Liver (tissue), 8 donors: ENCODE measurements at regions not wholly inside any gene's neighbourhood (a gene's known extent, or its start where the extent isn't known, plus 50 kb on each side); places are given as distances from the start of the nearest gene placed in this dataset.

ENCODE experiments used
- DNase-seq: peaks from one replicate; pipeline ENCODE4 v3.0.0-alpha.2; 2017; ENCODE audit warnings: low spot score
- H3K27ac ChIP-seq, 2 donors: one replicate each; pipeline ENCODE4 v1.7.0; 2013; ENCODE audit warnings: inconsistent platforms in 2 of 2, low read length in 2 of 2, control low read depth in 1 of 2, low read depth in 1 of 2, mild to moderate bottlenecking in 1 of 2
- H3K27me3 ChIP-seq, 4 donors: one replicate each; pipeline versions ENCODE4 v1.6.1 to v1.7.0; 2013; ENCODE audit warnings: low read length in 3 of 4, inconsistent platforms in 1 of 4, mild to moderate bottlenecking in 1 of 4, moderate library complexity in 1 of 4; ENCODE audit not compliant: control insufficient read depth in 4 of 4, insufficient read depth in 4 of 4
- H3K36me3 ChIP-seq, 4 donors: one replicate each; pipeline versions ENCODE4 v1.6.1 to v1.7.0; 2013; ENCODE audit warnings: low read length in 3 of 4, mild to moderate bottlenecking in 3 of 4, low read depth in 1 of 4, moderate library complexity in 1 of 4; ENCODE audit not compliant: control insufficient read depth in 4 of 4, insufficient read depth in 3 of 4
- H3K4me1 ChIP-seq, 4 donors: one replicate each; pipeline versions ENCODE4 v1.6.1 to v1.7.0; 2013; ENCODE audit warnings: low read length in 3 of 4, mild to moderate bottlenecking in 3 of 4, moderate library complexity in 1 of 4; ENCODE audit not compliant: control insufficient read depth in 4 of 4, insufficient read depth in 4 of 4
- H3K4me3 ChIP-seq, 3 donors: one replicate each; pipeline versions ENCODE4 v1.6.1 to v1.7.0; 2013; ENCODE audit warnings: low read length in 3 of 3, control low read depth in 1 of 3, low read depth in 1 of 3, mild to moderate bottlenecking in 1 of 3
- H3K9ac ChIP-seq, 2 donors: one replicate each; pipeline ENCODE4 v1.7.0; 2013; ENCODE audit warnings: low read length in 2 of 2, mild to moderate bottlenecking in 2 of 2, moderate library complexity in 2 of 2, control low read depth in 1 of 2, low read depth in 1 of 2
- H3K9me3 ChIP-seq, 4 donors: one replicate each; pipeline versions ENCODE4 v1.6.1 to v1.7.0; 2013; ENCODE audit warnings: low read length in 3 of 4; ENCODE audit not compliant: control insufficient read depth in 4 of 4
- ATF3 ChIP-seq: IDR thresholded peaks from 2 replicates; pipeline ENCODE4 v1.6.1; 2016; ENCODE audit warnings: antibody characterized with exemption
- CTCF ChIP-seq: fragments of 150-350 bp; IDR thresholded peaks from 2 replicates; pipeline ENCODE4 v1.5.1; 2017; ENCODE audit warnings: improper control_type of control experiment, low read depth, low read length; ENCODE audit not compliant: missing input control
- EGR1 ChIP-seq, 2 donors: IDR thresholded peaks; 2 replicates each; pipeline ENCODE4 v1.6.1; 2016 to 2018; ENCODE audit warnings: antibody characterized with exemption in 2 of 2, low read depth in 2 of 2
- FOXA1 ChIP-seq: IDR thresholded peaks from 2 replicates; pipeline ENCODE4 v1.6.1; 2016; ENCODE audit warnings: antibody characterized with exemption
- FOXA2 ChIP-seq: IDR thresholded peaks from 2 replicates; pipeline ENCODE4 v1.6.1; 2016; ENCODE audit warnings: antibody characterized with exemption
- GABPA ChIP-seq, 2 donors: IDR thresholded peaks in 1 of 2; conservative IDR thresholded peaks in 1 of 2; 2 replicates each; pipeline ENCODE4 v1.6.1; 2016; ENCODE audit warnings: antibody characterized with exemption in 2 of 2, mild to moderate bottlenecking in 1 of 2, moderate library complexity in 1 of 2
- HNF4A ChIP-seq, 2 donors: conservative IDR thresholded peaks; 2 replicates each; pipeline ENCODE4 v1.6.1; 2016; ENCODE audit warnings: antibody characterized with exemption in 2 of 2, mild to moderate bottlenecking in 2 of 2
- HNF4G ChIP-seq: IDR thresholded peaks from 2 replicates; pipeline ENCODE4 v1.6.1; 2016; ENCODE audit warnings: antibody characterized with exemption
- JUND ChIP-seq, 2 donors: IDR thresholded peaks; 2 replicates each; pipeline ENCODE4 v1.6.1; 2016; ENCODE audit warnings: antibody characterized with exemption in 2 of 2
- NR2F2 ChIP-seq: IDR thresholded peaks from 2 replicates; pipeline ENCODE4 v1.6.1; 2016; ENCODE audit warnings: antibody characterized with exemption
- RAD21 ChIP-seq, 2 donors: IDR thresholded peaks; 2 replicates each; pipeline ENCODE4 v1.6.1; 2016; ENCODE audit warnings: antibody characterized with exemption in 2 of 2, mild to moderate bottlenecking in 2 of 2
- RXRA ChIP-seq, 2 donors: IDR thresholded peaks; 2 replicates each; pipeline ENCODE4 v1.6.1; 2017 to 2018; ENCODE audit warnings: antibody characterized with exemption in 2 of 2, mild to moderate bottlenecking in 1 of 2
- SP1 ChIP-seq: IDR thresholded peaks from 2 replicates; pipeline ENCODE4 v1.6.1; 2018; ENCODE audit warnings: antibody characterized with exemption, mild to moderate bottlenecking
- TAF1 ChIP-seq: conservative IDR thresholded peaks from 2 replicates; pipeline ENCODE4 v1.6.1; 2016; ENCODE audit warnings: antibody characterized with exemption, mild to moderate bottlenecking
- YY1 ChIP-seq: IDR thresholded peaks from 2 replicates; pipeline ENCODE4 v1.6.1; 2016; ENCODE audit warnings: antibody characterized with exemption, mild to moderate bottlenecking
- WGBS: extraction: QIAGEN DNeasy Blood & Tissue Kit; methylation state at CpG from one replicate; pipeline ENCODE4 v1.1.7; 2013; 5-methylcytosine and 5-hydroxymethylcytosine counted together
- TF ChIP-seq, protein P1 (sequence below): IDR thresholded peaks from 2 replicates; pipeline ENCODE4 v1.6.1; 2016; ENCODE audit warnings: antibody characterized with exemption, mild to moderate bottlenecking
- TF ChIP-seq, protein P2 (sequence below): IDR thresholded peaks from 2 replicates; pipeline ENCODE4 v1.6.1; 2016; ENCODE audit warnings: antibody characterized with exemption
- TF ChIP-seq, protein P3 (sequence below): IDR thresholded peaks from 2 replicates; pipeline ENCODE4 v1.6.1; 2016; ENCODE audit warnings: antibody characterized with exemption
- donor health status: healthy.
- donor health status: healthy.
- donor health status: healthy.
- donor health status: healthy.
- donor health status: healthy.

DNA sequence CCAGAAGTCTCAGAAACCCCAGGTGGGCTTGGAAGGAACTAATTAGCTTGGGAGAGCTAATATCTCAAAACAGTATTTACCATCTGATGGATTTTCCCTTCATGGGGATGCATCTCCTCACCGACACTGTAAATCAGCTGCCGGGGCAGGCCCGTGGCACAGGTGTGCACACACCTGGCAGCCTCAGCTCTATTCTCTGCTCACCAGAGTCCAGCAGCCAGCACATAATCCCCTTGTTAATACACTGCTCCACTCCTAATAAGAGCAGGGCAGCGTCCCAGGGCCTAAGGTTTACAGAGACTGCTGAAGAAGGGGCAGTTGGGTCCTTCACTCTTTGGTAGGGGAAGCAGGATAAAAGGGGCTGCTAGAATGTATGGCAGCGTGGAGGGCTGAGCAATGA is 200.0 kb downstream of the TOMM20 start:
- Histone ChIP-seq H3K36me3 (no peaks in the 10 kb centered on the region), H3K4me3 (no peak overlapping the region), H3K9me3 (no peaks in the 10 kb centered on the region), H3K4me1 (peaks cover 1 to 13% (median 6%) of the 10 kb centered on the region in 4 donors), H3K27me3 (no peaks in the 10 kb centered on the region), H3K27ac (no peak overlapping the region), H3K9ac (no peak overlapping the region)
- TF ChIP-seq JUND (IDR thresholded peaks at IDR 0.05) (no peak), FOXA1 (no peak), NR2F2 (no peak), RXRA (IDR thresholded peaks at IDR 0.05) (no peak), CTCF (no peak), ATF3 (no peak), HNF4A (conservative IDR thresholded peaks at IDR 0.05) (no peak), HNF4G (no peak), FOXA2 (no peak), RAD21 (IDR thresholded peaks at IDR 0.05) (no peak), SP1 (no peak), EGR1 (IDR thresholded peaks at IDR 0.05; ENCODE audit: low read depth in 2 of 2) (no peak), TAF1 (no peak), GABPA (IDR thresholded peaks at IDR 0.05 in 1 of 2, conservative IDR thresholded peaks at IDR 0.05 in 1 of 2) (no peak)
- TF ChIP-seq, protein P1, sequence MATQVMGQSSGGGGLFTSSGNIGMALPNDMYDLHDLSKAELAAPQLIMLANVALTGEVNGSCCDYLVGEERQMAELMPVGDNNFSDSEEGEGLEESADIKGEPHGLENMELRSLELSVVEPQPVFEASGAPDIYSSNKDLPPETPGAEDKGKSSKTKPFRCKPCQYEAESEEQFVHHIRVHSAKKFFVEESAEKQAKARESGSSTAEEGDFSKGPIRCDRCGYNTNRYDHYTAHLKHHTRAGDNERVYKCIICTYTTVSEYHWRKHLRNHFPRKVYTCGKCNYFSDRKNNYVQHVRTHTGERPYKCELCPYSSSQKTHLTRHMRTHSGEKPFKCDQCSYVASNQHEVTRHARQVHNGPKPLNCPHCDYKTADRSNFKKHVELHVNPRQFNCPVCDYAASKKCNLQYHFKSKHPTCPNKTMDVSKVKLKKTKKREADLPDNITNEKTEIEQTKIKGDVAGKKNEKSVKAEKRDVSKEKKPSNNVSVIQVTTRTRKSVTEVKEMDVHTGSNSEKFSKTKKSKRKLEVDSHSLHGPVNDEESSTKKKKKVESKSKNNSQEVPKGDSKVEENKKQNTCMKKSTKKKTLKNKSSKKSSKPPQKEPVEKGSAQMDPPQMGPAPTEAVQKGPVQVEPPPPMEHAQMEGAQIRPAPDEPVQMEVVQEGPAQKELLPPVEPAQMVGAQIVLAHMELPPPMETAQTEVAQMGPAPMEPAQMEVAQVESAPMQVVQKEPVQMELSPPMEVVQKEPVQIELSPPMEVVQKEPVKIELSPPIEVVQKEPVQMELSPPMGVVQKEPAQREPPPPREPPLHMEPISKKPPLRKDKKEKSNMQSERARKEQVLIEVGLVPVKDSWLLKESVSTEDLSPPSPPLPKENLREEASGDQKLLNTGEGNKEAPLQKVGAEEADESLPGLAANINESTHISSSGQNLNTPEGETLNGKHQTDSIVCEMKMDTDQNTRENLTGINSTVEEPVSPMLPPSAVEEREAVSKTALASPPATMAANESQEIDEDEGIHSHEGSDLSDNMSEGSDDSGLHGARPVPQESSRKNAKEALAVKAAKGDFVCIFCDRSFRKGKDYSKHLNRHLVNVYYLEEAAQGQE = no peak
- TF ChIP-seq, protein P2, sequence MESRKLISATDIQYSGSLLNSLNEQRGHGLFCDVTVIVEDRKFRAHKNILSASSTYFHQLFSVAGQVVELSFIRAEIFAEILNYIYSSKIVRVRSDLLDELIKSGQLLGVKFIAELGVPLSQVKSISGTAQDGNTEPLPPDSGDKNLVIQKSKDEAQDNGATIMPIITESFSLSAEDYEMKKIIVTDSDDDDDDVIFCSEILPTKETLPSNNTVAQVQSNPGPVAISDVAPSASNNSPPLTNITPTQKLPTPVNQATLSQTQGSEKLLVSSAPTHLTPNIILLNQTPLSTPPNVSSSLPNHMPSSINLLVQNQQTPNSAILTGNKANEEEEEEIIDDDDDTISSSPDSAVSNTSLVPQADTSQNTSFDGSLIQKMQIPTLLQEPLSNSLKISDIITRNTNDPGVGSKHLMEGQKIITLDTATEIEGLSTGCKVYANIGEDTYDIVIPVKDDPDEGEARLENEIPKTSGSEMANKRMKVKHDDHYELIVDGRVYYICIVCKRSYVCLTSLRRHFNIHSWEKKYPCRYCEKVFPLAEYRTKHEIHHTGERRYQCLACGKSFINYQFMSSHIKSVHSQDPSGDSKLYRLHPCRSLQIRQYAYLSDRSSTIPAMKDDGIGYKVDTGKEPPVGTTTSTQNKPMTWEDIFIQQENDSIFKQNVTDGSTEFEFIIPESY = no peak
- DNase-seq = no peak
- 94% methylated on average over 5 of the region's 5 CpGs for WGBS

DNA sequence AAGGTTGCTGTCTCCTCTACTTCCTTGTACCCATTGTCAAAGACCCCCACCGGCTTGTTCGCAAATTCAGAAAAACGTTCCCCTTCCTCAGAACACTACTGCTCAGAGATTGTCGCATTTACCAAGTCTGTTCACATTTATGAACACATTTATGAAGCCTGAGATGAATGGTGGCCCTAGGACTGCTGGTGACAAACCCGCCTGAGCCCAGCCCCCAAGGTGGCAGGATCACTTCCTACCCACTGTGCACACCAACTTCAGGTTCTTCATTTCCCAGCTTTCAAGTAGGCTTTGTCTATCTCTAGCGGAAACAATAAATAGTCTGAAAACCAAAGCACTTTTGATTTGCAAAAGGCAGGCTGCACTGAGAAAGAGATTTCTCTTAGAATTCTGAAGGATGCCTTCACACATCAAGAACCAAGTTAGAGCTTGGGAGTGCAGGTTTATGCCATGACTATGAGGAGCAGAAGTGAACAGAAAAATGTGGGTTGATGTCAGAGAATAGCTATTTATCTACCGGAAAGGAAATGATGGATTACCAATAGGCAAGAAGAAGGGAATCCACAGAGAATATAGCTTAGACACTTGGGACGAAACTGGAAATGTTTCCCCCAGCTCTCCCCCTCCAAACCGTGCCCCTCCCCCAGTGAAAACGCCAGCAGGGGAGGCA is 200.5 kb downstream of the TOMM20 start:
- Histone ChIP-seq H3K36me3 (no peaks in the 10 kb centered on the region), H3K9ac (no peak overlapping the region), H3K4me1 (peaks cover under 1 to 8% (median 2%) of the 10 kb centered on the region in 4 donors), H3K9me3 (no peaks in the 10 kb centered on the region), H3K4me3 (no peak overlapping the region), H3K27me3 (no peaks in the 10 kb centered on the region), H3K27ac (no peak overlapping the region)
- 86% methylated on average over 10 of the region's 10 CpGs for WGBS
- TF ChIP-seq FOXA1 (no peak), RXRA (IDR thresholded peaks at IDR 0.05) (no peak), ATF3 (no peak), SP1 (no peak), YY1 (no peak), CTCF (no peak)
- TF ChIP-seq, protein P2 = no peak
- TF ChIP-seq, protein P3, sequence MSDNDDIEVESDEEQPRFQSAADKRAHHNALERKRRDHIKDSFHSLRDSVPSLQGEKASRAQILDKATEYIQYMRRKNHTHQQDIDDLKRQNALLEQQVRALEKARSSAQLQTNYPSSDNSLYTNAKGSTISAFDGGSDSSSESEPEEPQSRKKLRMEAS = no peak
- no peak for DNase-seq
